ENCODE measurements at regions not wholly inside any gene's neighbourhood (a gene's known extent, or its start where the extent isn't known, plus 50 kb on each side); places are given as distances from the start of the nearest gene placed in this dataset.

DNA sequence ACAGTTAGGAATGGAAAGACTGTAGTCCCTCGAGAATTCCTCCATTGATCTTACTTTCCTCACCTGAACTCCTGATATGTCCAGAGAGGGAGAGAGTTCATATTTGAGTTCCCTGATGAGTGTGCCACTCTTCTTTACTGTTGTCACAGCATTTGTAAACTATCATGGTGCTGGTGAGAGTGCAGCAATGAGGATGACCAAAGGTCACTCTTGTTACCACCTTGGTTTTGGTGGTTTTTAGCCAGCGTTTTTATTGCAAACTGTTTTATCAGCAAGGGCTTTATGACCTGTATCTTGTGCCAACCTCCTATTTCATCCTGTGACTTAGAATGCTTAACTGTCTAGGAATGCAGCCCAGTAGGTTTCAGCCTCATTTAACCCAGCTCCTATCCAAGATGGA is 1062.5 kb downstream of the BCL11A start (continued):
- TF ChIP-seq ZBTB4 (CRISPR knock-in tag; IDR thresholded peaks at IDR 0.05) (no peak), MEF2B (IDR thresholded peaks at IDR 0.05; ENCODE audit: partially characterized antibody, poor library complexity, severe bottlenecking) (no peak), SPI1 (IDR thresholded peaks at IDR 0.05; ENCODE audit: borderline replicate concordance, insufficient read depth, low read depth, low read length) (no peak), MAX (IDR thresholded peaks at IDR 0.05; ENCODE audit: low read depth, low read length) (no peak), GATAD2B (conservative IDR thresholded peaks at IDR 0.05; ENCODE audit: low read depth) (no peak), STAT3 (IDR thresholded peaks at IDR 0.05; ENCODE audit: low read depth, low read length) (no peak)

GRCh38 chr2:59490192-59490591 is 1063.3 kb downstream of the BCL11A start:
- no peak for FAIRE-seq
- in situ Hi-C loops (cut with MboI) = no loop called here
- POLR2A ChIA-PET = no interaction called here
- Histone ChIP-seq H3K9ac (ENCODE audit: control insufficient read depth, insufficient read depth, low read length) (no peak overlapping the region), H3K4me3 (no peak overlapping the region), H3K9me3 (replicated peaks; ENCODE audit: control insufficient read depth, insufficient read depth, low read length) (no peaks in the 10 kb centered on the region), H2AFZ (ENCODE audit: control insufficient read depth, low read depth, low read length) (no peak overlapping the region), H3K36me3 (ENCODE audit: control insufficient read depth in 2 of 2, insufficient read depth in 2 of 2, low read length in 1 of 2) (no peaks in the 10 kb centered on the region), H3K79me2 (ENCODE audit: control insufficient read depth, insufficient read depth, low read length) (no peaks in the 10 kb centered on the region), H4K20me1 (ENCODE audit: control insufficient read depth, insufficient read depth) (no peaks in the 10 kb centered on the region), H3K27ac (ENCODE audit: control insufficient read depth, insufficient read depth) (no peak overlapping the region), H3K4me1 (ENCODE audit: control insufficient read depth, insufficient read depth, low read length) (no peaks in the 10 kb centered on the region), H3K4me2 (ENCODE audit: control insufficient read depth, insufficient read depth) (no peak overlapping the region), H3K27me3 (replicated peaks in 1 of 2; ENCODE audit: control insufficient read depth in 2 of 2, insufficient read depth in 2 of 2, low read length in 1 of 2) (no peaks in the 10 kb centered on the region)
- RAD21 ChIA-PET (ENCODE audit: unreplicated experiment) = no interaction called here
- no peak for DNase-seq (ENCODE audit: low read depth, low spot score)
- intact Hi-C loops (cut with micrococcal nuclease; ENCODE audit: unreplicated experiment) = no loop called here
- ATAC-seq = no peak
- no TSS peak for BruUV-seq (replicated peaks)
- TF ChIP-seq KAT2A (conservative IDR thresholded peaks at IDR 0.05; ENCODE audit: control insufficient read depth, low read depth, low read length) = no peak
- TF ChIP-seq NFYA (IDR thresholded peaks at IDR 0.05; ENCODE audit: borderline replicate concordance, low read depth, low read length) = no peak
- WGBS (ENCODE audit: insufficient coverage, insufficient replicate concordance, low lambda C conversion rate, missing lambda C conversion rate) = 38% methylated on average over 2 of the region's 2 CpGs
- SMC1A ChIA-PET (ENCODE audit: uncharacterized antibody, unreplicated experiment) = no interaction called here
- CTCF ChIA-PET = no interaction called here

Measured in GM12878 (cell line).